HS-5 (cell line): ENCODE measurements at regions not wholly inside any gene's neighbourhood (a gene's known extent, or its start where the extent isn't known, plus 50 kb on each side); places are given as distances from the start of the nearest gene placed in this dataset.
A peak's percentile ranks its signal among the peaks of the same experiment; 100 is the strongest.
"Not testable (repeated sequence)": the region's sequence is repeated elsewhere in the genome, so short reads cannot be mapped to it uniquely, and the experiment has no call there.

Experiments used
- DNase-seq: peaks from one replicate; pipeline ENCODE4 v3.0.0-alpha.2; 2012; ENCODE audit warnings: low read depth

GRCh38 chr1:83239568-83239967 lies 759.4 kb downstream of the TTLL7 start:
- DNase-seq, result not testable (repeated sequence)

GRCh38 chr1:83238654-83239053 lies 760.3 kb downstream of the TTLL7 start:
- not testable (repeated sequence) for DNase-seq

GRCh38 chr1:83219788-83220187 lies 779.1 kb downstream of the TTLL7 start:
- DNase-seq, result not testable (repeated sequence)

GRCh38 chr1:83218036-83218716 lies 780.8 kb downstream of the TTLL7 start:
- DNase-seq, result not testable (repeated sequence)

- DNase-seq, result not testable (repeated sequence)
These were observed 784.6 kb downstream of the TTLL7 start for GRCh38 chr1:83214317-83214716.

GRCh38 chr1:83213648-83214047 lies 785.3 kb downstream of the TTLL7 start:
- DNase-seq, result not testable (repeated sequence)

GRCh38 chr1:83212033-83212432 lies 786.9 kb downstream of the TTLL7 start:
- DNase-seq, result not testable (repeated sequence)

- not testable (repeated sequence) for DNase-seq
These were observed 790.4 kb downstream of the TTLL7 start for GRCh38 chr1:83208540-83208939.

GRCh38 chr1:83194610-83195009 lies 804.3 kb downstream of the TTLL7 start:
- DNase-seq, result not testable (repeated sequence)

- DNase-seq, result not testable (repeated sequence)
These were observed 816.8 kb downstream of the TTLL7 start for GRCh38 chr1:83182033-83182728.

GRCh38 chr1:83180621-83181020 lies 818.3 kb downstream of the TTLL7 start:
- not testable (repeated sequence) for DNase-seq

GRCh38 chr1:83167634-83168033 lies 831.3 kb downstream of the TTLL7 start:
- DNase-seq, result not testable (repeated sequence)

- DNase-seq, result peak; percentile 36
These were observed 835.0 kb downstream of the TTLL7 start for GRCh38 chr1:83163879-83164475.

- DNase-seq, result not testable (repeated sequence)
These were observed 840.0 kb downstream of the TTLL7 start for GRCh38 chr1:83158924-83159323.

GRCh38 chr1:83154306-83154705 lies 844.6 kb downstream of the TTLL7 start:
- DNase-seq, result peak; percentile 2

- peak; percentile 15 for DNase-seq
These were observed 847.6 kb downstream of the TTLL7 start for GRCh38 chr1:83151167-83151898.

- not testable (repeated sequence) for DNase-seq
These were observed 848.5 kb downstream of the TTLL7 start for GRCh38 chr1:83150479-83150878.

- not testable (repeated sequence) for DNase-seq
These were observed 853.1 kb downstream of the TTLL7 start for GRCh38 chr1:83145820-83146219.

- not testable (repeated sequence) for DNase-seq
These were observed 856.1 kb downstream of the TTLL7 start for GRCh38 chr1:83142802-83143201.

GRCh38 chr1:83135524-83136157 lies 863.3 kb downstream of the TTLL7 start:
- DNase-seq, result not testable (repeated sequence)

GRCh38 chr1:83134322-83135014 lies 864.5 kb downstream of the TTLL7 start:
- not testable (repeated sequence) for DNase-seq
